ENCODE measurements at regions not wholly inside any gene's neighbourhood (a gene's known extent, or its start where the extent isn't known, plus 50 kb on each side); places are given as distances from the start of the nearest gene placed in this dataset.
"Not testable (repeated sequence)": the region's sequence is repeated elsewhere in the genome, so short reads cannot be mapped to it uniquely, and the experiment has no call there.

GRCh38 chr4:78660559-78660958 is 109.0 kb downstream of the ANXA3 start:
- TF ChIP-seq CTCF (conservative IDR thresholded peaks at IDR 0.05; ENCODE audit: low read depth, low read length): no peak
- H3K4me3 ChIP-seq (ENCODE audit: low read length): no peak overlapping the region
- DNase-seq (ENCODE audit: low read depth): no peak

- DNase-seq (ENCODE audit: low read depth): no peak
- TF ChIP-seq CTCF (conservative IDR thresholded peaks at IDR 0.05; ENCODE audit: low read depth, low read length): no peak
Observed at GRCh38 chr4:78661086-78661690, 109.6 kb downstream of the ANXA3 start.

GRCh38 chr4:78661921-78662521 is 110.5 kb downstream of the ANXA3 start:
- no peak for DNase-seq (ENCODE audit: low read depth)
- H3K4me3 ChIP-seq (ENCODE audit: low read length): no peak overlapping the region
- TF ChIP-seq CTCF (conservative IDR thresholded peaks at IDR 0.05; ENCODE audit: low read depth, low read length): no peak

More at GRCh38 chr4:78661086-78661690, 109.6 kb downstream of the ANXA3 start:
- H3K4me3 ChIP-seq (ENCODE audit: low read length): no peak overlapping the region

GRCh38 chr4:78662658-78663057 is 111.1 kb downstream of the ANXA3 start:
- no peak for TF ChIP-seq CTCF (conservative IDR thresholded peaks at IDR 0.05; ENCODE audit: low read depth, low read length)
- H3K4me3 ChIP-seq (ENCODE audit: low read length): no peak overlapping the region
- no peak for DNase-seq (ENCODE audit: low read depth)

- DNase-seq (ENCODE audit: low read depth); H3K4me3 ChIP-seq (ENCODE audit: low read length): not testable (repeated sequence)
Observed at GRCh38 chr4:78664296-78664695, 111.9 kb upstream of the BMP2K start.

- no peak overlapping the region for H3K4me3 ChIP-seq (ENCODE audit: low read length)
- no peak for DNase-seq (ENCODE audit: low read depth)
- no peak for TF ChIP-seq CTCF (conservative IDR thresholded peaks at IDR 0.05; ENCODE audit: low read depth, low read length)
Observed at GRCh38 chr4:78665216-78665770, 110.9 kb upstream of the BMP2K start.

GRCh38 chr4:78666830-78667258 is 109.3 kb upstream of the BMP2K start:
- TF ChIP-seq CTCF (conservative IDR thresholded peaks at IDR 0.05; ENCODE audit: low read depth, low read length): no peak
- DNase-seq (ENCODE audit: low read depth): no peak
- no peak overlapping the region for H3K4me3 ChIP-seq (ENCODE audit: low read length)
